ENCODE measurements at regions not wholly inside any gene's neighbourhood (a gene's known extent, or its start where the extent isn't known, plus 50 kb on each side); places are given as distances from the start of the nearest gene placed in this dataset.

GRCh38 chr17:79408251-79408650 is 202.6 kb downstream of the RBFOX3 start:
- DNase-seq (ENCODE audit: low read depth): no peak
- in situ Hi-C loops (cut with HindIII; ENCODE audit: low sequenced_read_pairs): no loop called here
- H3K4me3 ChIP-seq (ENCODE audit: low read depth, low read length): no peak overlapping the region
- TF ChIP-seq CTCF (IDR thresholded peaks at IDR 0.05; ENCODE audit: low read depth, low read length, missing control alignments): no peak

- no peak overlapping the region for H3K4me3 ChIP-seq (ENCODE audit: low read depth, low read length)
- no peak for DNase-seq (ENCODE audit: low read depth)
- in situ Hi-C loops (cut with HindIII; ENCODE audit: low sequenced_read_pairs): no loop called here
- TF ChIP-seq CTCF (IDR thresholded peaks at IDR 0.05; ENCODE audit: low read depth, low read length, missing control alignments): no peak
These were observed 203.5 kb downstream of the RBFOX3 start for GRCh38 chr17:79407385-79407784.

GRCh38 chr17:79406316-79406715 is 204.5 kb downstream of the RBFOX3 start:
- in situ Hi-C loops (cut with HindIII; ENCODE audit: low sequenced_read_pairs): no loop called here
- TF ChIP-seq CTCF (IDR thresholded peaks at IDR 0.05; ENCODE audit: low read depth, low read length, missing control alignments): no peak
- DNase-seq (ENCODE audit: low read depth): no peak
- no peak overlapping the region for H3K4me3 ChIP-seq (ENCODE audit: low read depth, low read length)

GRCh38 chr17:79405823-79406222 is 205.0 kb downstream of the RBFOX3 start:
- in situ Hi-C loops (cut with HindIII; ENCODE audit: low sequenced_read_pairs): no loop called here
- H3K4me3 ChIP-seq (ENCODE audit: low read depth, low read length): no peak overlapping the region
- no peak for DNase-seq (ENCODE audit: low read depth)
- no peak for TF ChIP-seq CTCF (IDR thresholded peaks at IDR 0.05; ENCODE audit: low read depth, low read length, missing control alignments)

- no peak for DNase-seq (ENCODE audit: low read depth)
- in situ Hi-C loops (cut with HindIII; ENCODE audit: low sequenced_read_pairs): no loop called here
- no peak overlapping the region for H3K4me3 ChIP-seq (ENCODE audit: low read depth, low read length)
- no peak for TF ChIP-seq CTCF (IDR thresholded peaks at IDR 0.05; ENCODE audit: low read depth, low read length, missing control alignments)
These were observed 206.5 kb downstream of the RBFOX3 start for GRCh38 chr17:79404136-79404911.

- in situ Hi-C loops (cut with HindIII; ENCODE audit: low sequenced_read_pairs): no loop called here
- DNase-seq (ENCODE audit: low read depth): no peak
- no peak overlapping the region for H3K4me3 ChIP-seq (ENCODE audit: low read depth, low read length)
- no peak for TF ChIP-seq CTCF (IDR thresholded peaks at IDR 0.05; ENCODE audit: low read depth, low read length, missing control alignments)
These were observed 208.9 kb downstream of the RBFOX3 start for GRCh38 chr17:79401704-79402674.
